Neuron (in vitro differentiated cells): ENCODE measurements at regions not wholly inside any gene's neighbourhood (a gene's known extent, or its start where the extent isn't known, plus 50 kb on each side); places are given as distances from the start of the nearest gene placed in this dataset.

Source experiments
- H2AFZ ChIP-seq: one replicate; pipeline ENCODE4 v1.6.1; 2013; ENCODE audit warnings: low read depth, mild to moderate bottlenecking, inconsistent platforms, low read length, moderate library complexity
- H3K27me3 ChIP-seq: one replicate; pipeline ENCODE4 v1.6.1; 2013; ENCODE audit warnings: low read length; ENCODE audit not compliant: insufficient read depth
- H3K36me3 ChIP-seq: one replicate; pipeline ENCODE4 v1.6.1; 2013; ENCODE audit warnings: low read length; ENCODE audit not compliant: insufficient read depth
- H3K4me1 ChIP-seq: one replicate; pipeline ENCODE4 v1.6.1; 2013; ENCODE audit warnings: low read length; ENCODE audit not compliant: insufficient read depth
- H3K4me3 ChIP-seq: 2 replicates; pipeline ENCODE4 v1.5.1; 2013; ENCODE audit warnings: mild to moderate bottlenecking, low read length, moderate library complexity
- H3K9me3 ChIP-seq: one replicate; pipeline ENCODE4 v1.6.1; 2013; ENCODE audit warnings: low read length

GRCh38 chr5:14003513-14003912, 59.0 kb upstream of the DNAH5 start:
- Histone ChIP-seq H2AFZ (no peak overlapping the region), H3K36me3 (no peaks in the 10 kb centered on the region), H3K27me3 (peaks cover 5% of the 10 kb centered on the region), H3K4me3 (no peak overlapping the region), H3K4me1 (no peaks in the 10 kb centered on the region), H3K9me3 (peaks cover 4% of the 10 kb centered on the region)

GRCh38 chr5:13998254-13998653, 53.8 kb upstream of the DNAH5 start:
- no peaks in the 10 kb centered on the region for H3K4me1 ChIP-seq

GRCh38 chr5:13997514-13997913, 53.0 kb upstream of the DNAH5 start:
- no peak overlapping the region for H3K4me3 ChIP-seq
- no peak overlapping the region for H2AFZ ChIP-seq
- no peaks in the 10 kb centered on the region for H3K9me3 ChIP-seq
- no peaks in the 10 kb centered on the region for H3K27me3 ChIP-seq
- no peaks in the 10 kb centered on the region for H3K4me1 ChIP-seq
- H3K36me3 ChIP-seq = no peaks in the 10 kb centered on the region

More at GRCh38 chr5:13998254-13998653, 53.8 kb upstream of the DNAH5 start:
- Histone ChIP-seq H3K9me3 (no peaks in the 10 kb centered on the region), H3K27me3 (no peaks in the 10 kb centered on the region), H3K36me3 (no peaks in the 10 kb centered on the region), H3K4me3 (no peak overlapping the region), H2AFZ (no peak overlapping the region)

GRCh38 chr5:13994621-13995253, 50.2 kb upstream of the DNAH5 start:
- H3K4me3 ChIP-seq = no peak overlapping the region
- no peaks in the 10 kb centered on the region for H3K36me3 ChIP-seq
- H3K27me3 ChIP-seq = no peaks in the 10 kb centered on the region
- H2AFZ ChIP-seq = no peak overlapping the region
- no peaks in the 10 kb centered on the region for H3K9me3 ChIP-seq
- H3K4me1 ChIP-seq = no peaks in the 10 kb centered on the region
